ENCODE measurements at regions not wholly inside any gene's neighbourhood (a gene's known extent, or its start where the extent isn't known, plus 50 kb on each side); places are given as distances from the start of the nearest gene placed in this dataset.

GRCh38 chr4:53810643-53811042 lies 219.4 kb upstream of the LNX1 start (continued):
- TF ChIP-seq ZNF462 (CRISPR knock-in tag; IDR thresholded peaks at IDR 0.05), result no peak
- no peak for TF ChIP-seq JUNB (IDR thresholded peaks at IDR 0.05; ENCODE audit: unreplicated experiment)
- no peak for TF ChIP-seq CREB1 (CRISPR knock-in tag; IDR thresholded peaks at IDR 0.05; ENCODE audit: low read depth)
- TF ChIP-seq REST (IDR thresholded peaks at IDR 0.05; ENCODE audit: unreplicated experiment), result no peak
- TF ChIP-seq NANOG (IDR thresholded peaks at IDR 0.05; ENCODE audit: borderline replicate concordance), result no peak

GRCh38 chr4:53809816-53810215 lies 218.5 kb upstream of the LNX1 start:
- Histone ChIP-seq H3K36me3 (ENCODE audit: insufficient read depth) (no peaks in the 10 kb centered on the region), H3F3A (replicated peaks; ENCODE audit: low read depth) (no peaks in the 10 kb centered on the region), H3K4me1 (ENCODE audit: insufficient read depth) (no peaks in the 10 kb centered on the region), H3K79me2 (replicated peaks; ENCODE audit: insufficient read depth) (no peaks in the 10 kb centered on the region), H2AFZ (no peak overlapping the region), H3K27me3 (ENCODE audit: insufficient read depth) (no peaks in the 10 kb centered on the region), H4K20me1 (replicated peaks; ENCODE audit: insufficient read depth) (no peaks in the 10 kb centered on the region), H3K9me2 (ENCODE audit: insufficient read depth) (no peaks in the 10 kb centered on the region; the same call in 1 of the 2 replicates), H3K4me2 (no peak overlapping the region), H3K27ac (ENCODE audit: low read depth) (no peak overlapping the region), H3K4me3 (no peak overlapping the region)
- DNase-seq (ENCODE audit: low spot score) (no peak), ATAC-seq (no peak)
- no peaks in the 10 kb centered on the region for H3K36me3 Mint-ChIP-seq (ENCODE audit: low read depth)
- H3K4me1 Mint-ChIP-seq, result no peaks in the 10 kb centered on the region
- no peak overlapping the region for H3K4me3 Mint-ChIP-seq
- peaks cover 1% of the 10 kb centered on the region for H3K27me3 Mint-ChIP-seq (ENCODE audit: insufficient read depth, low read depth, poor library complexity)
- H3K9me3 Mint-ChIP-seq, result no peaks in the 10 kb centered on the region
- no peak overlapping the region for H3K27ac Mint-ChIP-seq
- TF ChIP-seq STAT1 (IDR thresholded peaks at IDR 0.05; ENCODE audit: unreplicated experiment), result no peak
- TF ChIP-seq ZNF114 (CRISPR knock-in tag; IDR thresholded peaks at IDR 0.05), result no peak
- TF ChIP-seq EZH2phosphoT487 (IDR thresholded peaks at IDR 0.05; ENCODE audit: unreplicated experiment), result no peak
- TF ChIP-seq JUNB (IDR thresholded peaks at IDR 0.05; ENCODE audit: unreplicated experiment), result no peak
- TF ChIP-seq NANOG (IDR thresholded peaks at IDR 0.05; ENCODE audit: borderline replicate concordance), result no peak
- TF ChIP-seq CTCF (conservative IDR thresholded peaks at IDR 0.05; ENCODE audit: low read depth in 2 of 2), result no peak
- TF ChIP-seq REST (IDR thresholded peaks at IDR 0.05; ENCODE audit: unreplicated experiment), result no peak

Data from GM23338 (cell line).